ENCODE measurements at regions not wholly inside any gene's neighbourhood (a gene's known extent, or its start where the extent isn't known, plus 50 kb on each side); places are given as distances from the start of the nearest gene placed in this dataset.
"Not testable (repeated sequence)": the region's sequence is repeated elsewhere in the genome, so short reads cannot be mapped to it uniquely, and the experiment has no call there.

DNA sequence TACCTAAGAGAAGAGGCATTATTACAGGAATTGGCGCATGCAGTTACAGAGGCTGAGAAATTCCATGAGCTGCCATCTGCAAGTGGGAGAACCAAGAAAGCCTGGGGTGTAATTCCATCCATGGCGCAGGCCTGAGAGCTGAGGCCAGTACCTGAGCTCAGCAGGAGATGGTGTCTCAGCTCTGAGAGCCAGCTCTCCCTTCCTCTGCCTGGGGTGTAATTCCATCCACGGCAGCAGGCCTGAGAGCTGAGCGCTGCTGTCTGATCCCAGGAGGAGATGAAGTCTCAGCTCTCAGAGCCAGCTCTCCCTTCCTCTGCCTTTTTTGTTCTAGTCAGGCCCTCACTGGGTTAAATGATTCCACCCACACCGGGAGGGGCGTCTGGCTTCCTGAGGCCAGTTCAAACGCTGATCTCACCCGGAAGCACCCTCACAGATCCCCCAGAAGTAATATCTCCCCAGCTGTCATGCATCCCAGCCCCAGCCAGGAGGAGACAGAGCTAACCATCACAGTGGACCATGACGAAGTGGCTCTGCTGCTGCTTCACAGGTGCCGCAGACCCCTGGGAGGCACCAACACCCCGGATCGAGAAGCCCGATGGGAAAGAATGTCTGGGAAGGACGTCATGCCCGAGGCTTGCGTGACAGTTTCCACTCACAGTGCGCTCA is 4454.9 kb upstream of the TPTE start:
- TF ChIP-seq, protein P1, sequence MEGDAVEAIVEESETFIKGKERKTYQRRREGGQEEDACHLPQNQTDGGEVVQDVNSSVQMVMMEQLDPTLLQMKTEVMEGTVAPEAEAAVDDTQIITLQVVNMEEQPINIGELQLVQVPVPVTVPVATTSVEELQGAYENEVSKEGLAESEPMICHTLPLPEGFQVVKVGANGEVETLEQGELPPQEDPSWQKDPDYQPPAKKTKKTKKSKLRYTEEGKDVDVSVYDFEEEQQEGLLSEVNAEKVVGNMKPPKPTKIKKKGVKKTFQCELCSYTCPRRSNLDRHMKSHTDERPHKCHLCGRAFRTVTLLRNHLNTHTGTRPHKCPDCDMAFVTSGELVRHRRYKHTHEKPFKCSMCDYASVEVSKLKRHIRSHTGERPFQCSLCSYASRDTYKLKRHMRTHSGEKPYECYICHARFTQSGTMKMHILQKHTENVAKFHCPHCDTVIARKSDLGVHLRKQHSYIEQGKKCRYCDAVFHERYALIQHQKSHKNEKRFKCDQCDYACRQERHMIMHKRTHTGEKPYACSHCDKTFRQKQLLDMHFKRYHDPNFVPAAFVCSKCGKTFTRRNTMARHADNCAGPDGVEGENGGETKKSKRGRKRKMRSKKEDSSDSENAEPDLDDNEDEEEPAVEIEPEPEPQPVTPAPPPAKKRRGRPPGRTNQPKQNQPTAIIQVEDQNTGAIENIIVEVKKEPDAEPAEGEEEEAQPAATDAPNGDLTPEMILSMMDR (conservative IDR thresholded peaks at IDR 0.05; ENCODE audit: low read depth in 2 of 2) = not testable (repeated sequence)
- not testable (repeated sequence) for TF ChIP-seq POLR2AphosphoS5 (IDR thresholded peaks at IDR 0.05; ENCODE audit: low read depth); EZH2phosphoT487 (IDR thresholded peaks at IDR 0.05; ENCODE audit: unreplicated experiment); CREB1 (CRISPR knock-in tag; IDR thresholded peaks at IDR 0.05; ENCODE audit: low read depth); EZH2 (IDR thresholded peaks at IDR 0.05; ENCODE audit: low read depth, unreplicated experiment)
